ENCODE measurements at regions not wholly inside any gene's neighbourhood (a gene's known extent, or its start where the extent isn't known, plus 50 kb on each side); places are given as distances from the start of the nearest gene placed in this dataset.
A peak's percentile ranks its signal among the peaks of the same experiment; 100 is the strongest.

- no peak for DNase-seq (ENCODE audit: low spot score)
- Histone ChIP-seq H3K4me1 (peaks cover 0 to 35% of the 10 kb centered on the region in 2 donors), H3K4me3 (no peak overlapping the region), H3K9me3 (no peaks in the 10 kb centered on the region), H3K27me3 (no peaks in the 10 kb centered on the region), H3K27ac (no peak overlapping the region), H3K36me3 (no peaks in the 10 kb centered on the region)
- no peak for TF ChIP-seq CTCF (IDR thresholded peaks at IDR 0.05)
Observed at GRCh38 chr5:157922026-157922425, 63.1 kb upstream of the CLINT1 start.

- Histone ChIP-seq H3K36me3 (no peaks in the 10 kb centered on the region), H3K4me3 (no peak overlapping the region), H3K9me3 (no peaks in the 10 kb centered on the region), H3K27ac (no peak overlapping the region), H3K27me3 (no peaks in the 10 kb centered on the region), H3K4me1 (peaks cover 0 to 38% of the 10 kb centered on the region in 2 donors)
- no peak for TF ChIP-seq CTCF (IDR thresholded peaks at IDR 0.05)
- no peak for DNase-seq (ENCODE audit: low spot score)
Observed at GRCh38 chr5:157920828-157921170, 61.9 kb upstream of the CLINT1 start.

- H3K4me1 ChIP-seq, result peaks cover 0 to 48% of the 10 kb centered on the region in 2 donors
- H3K27me3 ChIP-seq, result no peaks in the 10 kb centered on the region
- TF ChIP-seq CTCF (IDR thresholded peaks at IDR 0.05), result no peak
- H3K9me3 ChIP-seq, result no peaks in the 10 kb centered on the region
- no peak for DNase-seq (ENCODE audit: low spot score)
- no peak overlapping the region for H3K4me3 ChIP-seq
- H3K36me3 ChIP-seq, result no peaks in the 10 kb centered on the region
- no peak overlapping the region for H3K27ac ChIP-seq
Observed at GRCh38 chr5:157918811-157919742, 60.1 kb upstream of the CLINT1 start.

- H3K9me3 ChIP-seq, result no peaks in the 10 kb centered on the region
- H3K27ac ChIP-seq, result peak overlapping the region in 1 of 2 donors; percentile 6
- H3K27me3 ChIP-seq, result no peaks in the 10 kb centered on the region
- no peak overlapping the region for H3K4me3 ChIP-seq
- TF ChIP-seq CTCF (IDR thresholded peaks at IDR 0.05), result peak in 1 of 2 donors; percentile 63
- H3K4me1 ChIP-seq, result peaks cover 0 to 50% of the 10 kb centered on the region in 2 donors
- H3K36me3 ChIP-seq, result no peaks in the 10 kb centered on the region
- DNase-seq (ENCODE audit: low spot score), result peak; percentile 65
Observed at GRCh38 chr5:157917899-157918809, 59.2 kb upstream of the CLINT1 start.

GRCh38 chr5:157917491-157917890 lies 58.5 kb upstream of the CLINT1 start:
- no peak for TF ChIP-seq CTCF (IDR thresholded peaks at IDR 0.05)
- peaks cover 0 to 56% of the 10 kb centered on the region in 2 donors for H3K4me1 ChIP-seq
- no peak overlapping the region for H3K4me3 ChIP-seq
- peak overlapping the region in 1 of 2 donors; percentile 6 for H3K27ac ChIP-seq
- no peaks in the 10 kb centered on the region for H3K9me3 ChIP-seq
- H3K36me3 ChIP-seq, result no peaks in the 10 kb centered on the region
- DNase-seq (ENCODE audit: low spot score), result no peak
- H3K27me3 ChIP-seq, result no peaks in the 10 kb centered on the region
